NCI-H69 (cell line): ENCODE measurements at regions not wholly inside any gene's neighbourhood (a gene's known extent, or its start where the extent isn't known, plus 50 kb on each side); places are given as distances from the start of the nearest gene placed in this dataset.
A peak's percentile ranks its signal among the peaks of the same experiment; 100 is the strongest.
"Not testable (repeated sequence)": the region's sequence is repeated elsewhere in the genome, so short reads cannot be mapped to it uniquely, and the experiment has no call there.

Experiments
- DNase-seq: peaks from one replicate; lab custom pipeline; 2025; lab: John Stamatoyannopoulos, UW

- DNase-seq, result no peak
Measured at GRCh38 chr18:79579807-79580497, 99.7 kb upstream of the CTDP1 start.

GRCh38 chr18:79580498-79581171 lies 99.0 kb upstream of the CTDP1 start:
- DNase-seq, result no peak

GRCh38 chr18:79581406-79581805 lies 98.2 kb upstream of the CTDP1 start:
- DNase-seq, result no peak

- DNase-seq, result no peak
Measured at GRCh38 chr18:79581911-79582310, 97.7 kb upstream of the CTDP1 start.

- no peak for DNase-seq
Measured at GRCh38 chr18:79582978-79583377, 96.6 kb upstream of the CTDP1 start.

GRCh38 chr18:79583426-79583825 lies 96.2 kb upstream of the CTDP1 start:
- DNase-seq, result no peak

GRCh38 chr18:79583984-79584401 lies 95.6 kb upstream of the CTDP1 start:
- DNase-seq, result peak; percentile 35

GRCh38 chr18:79584491-79585394 lies 94.9 kb upstream of the CTDP1 start:
- no peak for DNase-seq

GRCh38 chr18:79585395-79586370 lies 93.9 kb upstream of the CTDP1 start:
- no peak for DNase-seq

- DNase-seq, result no peak
Measured at GRCh38 chr18:79586436-79587225, 93.0 kb upstream of the CTDP1 start.

- no peak for DNase-seq
Measured at GRCh38 chr18:79587226-79587741, 92.3 kb upstream of the CTDP1 start.

GRCh38 chr18:79587779-79588635 lies 91.6 kb upstream of the CTDP1 start:
- DNase-seq, result no peak

GRCh38 chr18:79588636-79589481 lies 90.7 kb upstream of the CTDP1 start:
- DNase-seq, result no peak

GRCh38 chr18:79589601-79590091 lies 90.0 kb upstream of the CTDP1 start:
- no peak for DNase-seq

GRCh38 chr18:79590191-79591031 lies 89.2 kb upstream of the CTDP1 start:
- DNase-seq, result no peak

- DNase-seq, result no peak
Measured at GRCh38 chr18:79591032-79591308, 88.6 kb upstream of the CTDP1 start.

GRCh38 chr18:79592684-79593083 lies 86.9 kb upstream of the CTDP1 start:
- DNase-seq, result not testable (repeated sequence)
